ENCODE measurements at regions not wholly inside any gene's neighbourhood (a gene's known extent, or its start where the extent isn't known, plus 50 kb on each side); places are given as distances from the start of the nearest gene placed in this dataset.

DNA sequence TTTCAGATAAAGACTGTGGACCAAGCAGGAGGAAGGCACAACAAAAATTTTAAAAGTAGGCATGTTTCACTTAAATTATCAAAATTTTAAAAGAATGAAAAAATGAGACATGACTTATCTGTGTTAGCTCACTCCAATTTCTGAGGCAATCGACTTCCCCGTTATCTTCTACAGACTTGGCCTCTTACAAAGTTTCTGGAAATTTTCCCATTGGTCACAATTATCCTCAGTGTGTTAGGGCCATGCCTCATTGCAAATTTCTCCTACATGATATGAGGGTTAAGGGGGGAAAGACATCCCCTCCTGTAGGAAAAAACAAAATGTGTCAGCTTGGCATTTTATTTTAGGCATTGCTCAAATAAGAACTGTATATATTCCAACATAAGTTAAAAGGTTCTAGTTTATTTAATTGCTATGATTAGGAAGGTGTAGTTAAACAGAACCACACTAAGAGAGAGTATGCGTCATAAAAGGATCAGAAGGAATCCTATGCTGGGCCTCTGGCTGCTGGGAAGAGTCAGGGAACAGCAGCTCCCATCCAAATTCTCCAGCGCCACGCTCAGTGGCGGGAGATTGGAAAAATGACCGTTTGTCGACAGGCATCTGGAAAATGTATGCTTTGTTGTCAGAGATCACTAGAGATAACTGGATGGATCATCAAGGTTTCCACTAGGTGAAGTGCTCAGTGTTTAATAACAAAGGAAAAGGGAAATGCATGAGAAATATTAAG lies 463.6 kb upstream of the NR2F2 start:
- H3K36me3 ChIP-seq (replicated peaks in 1 of 2; ENCODE audit: insufficient read depth in 1 of 2, low read depth in 2 of 2), result no peaks in the 10 kb centered on the region
- H3K4me1 ChIP-seq, result no peaks in the 10 kb centered on the region
- no peaks in the 10 kb centered on the region for H3K27me3 ChIP-seq
- no peak overlapping the region for H3K4me3 ChIP-seq
- H3K27ac ChIP-seq, result no peak overlapping the region
- intact Hi-C loops (cut with DNase I), result no loop called here
- 67 to 72% methylated on average over 8 of the region's 8 CpGs for WGBS, 2 donors
- TF ChIP-seq, protein P1, sequence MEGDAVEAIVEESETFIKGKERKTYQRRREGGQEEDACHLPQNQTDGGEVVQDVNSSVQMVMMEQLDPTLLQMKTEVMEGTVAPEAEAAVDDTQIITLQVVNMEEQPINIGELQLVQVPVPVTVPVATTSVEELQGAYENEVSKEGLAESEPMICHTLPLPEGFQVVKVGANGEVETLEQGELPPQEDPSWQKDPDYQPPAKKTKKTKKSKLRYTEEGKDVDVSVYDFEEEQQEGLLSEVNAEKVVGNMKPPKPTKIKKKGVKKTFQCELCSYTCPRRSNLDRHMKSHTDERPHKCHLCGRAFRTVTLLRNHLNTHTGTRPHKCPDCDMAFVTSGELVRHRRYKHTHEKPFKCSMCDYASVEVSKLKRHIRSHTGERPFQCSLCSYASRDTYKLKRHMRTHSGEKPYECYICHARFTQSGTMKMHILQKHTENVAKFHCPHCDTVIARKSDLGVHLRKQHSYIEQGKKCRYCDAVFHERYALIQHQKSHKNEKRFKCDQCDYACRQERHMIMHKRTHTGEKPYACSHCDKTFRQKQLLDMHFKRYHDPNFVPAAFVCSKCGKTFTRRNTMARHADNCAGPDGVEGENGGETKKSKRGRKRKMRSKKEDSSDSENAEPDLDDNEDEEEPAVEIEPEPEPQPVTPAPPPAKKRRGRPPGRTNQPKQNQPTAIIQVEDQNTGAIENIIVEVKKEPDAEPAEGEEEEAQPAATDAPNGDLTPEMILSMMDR (IDR thresholded peaks at IDR 0.05), result no peak
- no peak for TF ChIP-seq POLR2A (IDR thresholded peaks at IDR 0.05)
- no peaks in the 10 kb centered on the region for H3K9me3 ChIP-seq
- DNase-seq (no peak), ATAC-seq (no peak)

DNA sequence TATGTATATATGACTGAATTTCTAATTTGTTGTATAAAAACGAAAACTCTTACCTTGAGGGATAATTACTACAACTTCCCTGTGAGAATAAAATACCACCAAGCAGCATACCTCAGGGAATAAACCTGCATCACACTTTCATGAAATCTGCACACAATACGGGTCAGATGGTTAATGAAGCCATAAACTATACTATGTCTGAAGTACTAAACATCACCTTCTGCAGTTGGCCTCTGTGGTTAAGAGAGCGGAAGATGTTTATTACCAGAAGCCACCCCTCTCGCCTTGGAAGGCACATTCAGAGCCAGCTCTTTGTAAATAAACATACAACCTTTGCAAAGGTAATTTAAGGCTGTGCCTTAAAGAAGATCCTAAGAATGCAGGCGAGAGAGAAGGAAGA lies 462.1 kb upstream of the NR2F2 start:
- DNase-seq (no peak), ATAC-seq (no peak)
- Histone ChIP-seq H3K4me3 (no peak overlapping the region), H3K36me3 (replicated peaks in 1 of 2; ENCODE audit: insufficient read depth in 1 of 2, low read depth in 2 of 2) (no peaks in the 10 kb centered on the region), H3K27ac (no peak overlapping the region), H3K4me1 (no peaks in the 10 kb centered on the region), H3K27me3 (peaks cover 0 to 4% of the 10 kb centered on the region in 2 donors), H3K9me3 (no peaks in the 10 kb centered on the region)
- intact Hi-C loops (cut with DNase I), result no loop called here
- TF ChIP-seq, protein P1 (IDR thresholded peaks at IDR 0.05), result no peak
- no peak for TF ChIP-seq POLR2A (IDR thresholded peaks at IDR 0.05)
- WGBS, 2 donors, result 52 to 62% methylated on average over 5 of the region's 5 CpGs

- 77 to 80% methylated on average over 13 of the region's 13 CpGs for WGBS, 2 donors
- no peak overlapping the region for H3K4me3 ChIP-seq
Observed at GRCh38 chr15:95868970-95869369, 461.5 kb upstream of the NR2F2 start.

GRCh38 chr15:95869920-95870319 lies 460.6 kb upstream of the NR2F2 start:
- intact Hi-C loops (cut with DNase I), result no loop called here
- no peaks in the 10 kb centered on the region for H3K9me3 ChIP-seq
- TF ChIP-seq POLR2A (IDR thresholded peaks at IDR 0.05), result no peak
- TF ChIP-seq, protein P1 (IDR thresholded peaks at IDR 0.05), result no peak
- H3K36me3 ChIP-seq (replicated peaks in 1 of 2; ENCODE audit: insufficient read depth in 1 of 2, low read depth in 2 of 2), result no peaks in the 10 kb centered on the region
- no peak for ATAC-seq
- H3K4me1 ChIP-seq, result no peaks in the 10 kb centered on the region
- no peak for DNase-seq
- H3K27me3 ChIP-seq, result peaks cover 0 to 4% of the 10 kb centered on the region in 2 donors
- H3K4me3 ChIP-seq, result no peak overlapping the region
- H3K27ac ChIP-seq, result no peak overlapping the region
- 47 to 58% methylated on average over 5 of the region's 5 CpGs for WGBS, 2 donors

More at GRCh38 chr15:95868970-95869369, 461.5 kb upstream of the NR2F2 start:
- Histone ChIP-seq H3K9me3 (no peaks in the 10 kb centered on the region), H3K27me3 (peaks cover 0 to 4% of the 10 kb centered on the region in 2 donors), H3K36me3 (replicated peaks in 1 of 2; ENCODE audit: insufficient read depth in 1 of 2, low read depth in 2 of 2) (no peaks in the 10 kb centered on the region), H3K27ac (no peak overlapping the region), H3K4me1 (no peaks in the 10 kb centered on the region)
- DNase-seq (no peak), ATAC-seq (no peak)
- TF ChIP-seq, protein P1 (IDR thresholded peaks at IDR 0.05), result no peak
- TF ChIP-seq POLR2A (IDR thresholded peaks at IDR 0.05), result no peak
- intact Hi-C loops (cut with DNase I), result no loop called here

- intact Hi-C loops (cut with DNase I), result no loop called here
- WGBS, 2 donors, result 69% methylated on average over 3 of the region's 3 CpGs
Observed at GRCh38 chr15:95872366-95872771, 458.1 kb upstream of the NR2F2 start.

More at GRCh38 chr15:95872366-95872771, 458.1 kb upstream of the NR2F2 start:
- Histone ChIP-seq H3K27ac (no peak overlapping the region), H3K4me3 (no peak overlapping the region), H3K9me3 (no peaks in the 10 kb centered on the region), H3K36me3 (replicated peaks in 1 of 2; ENCODE audit: insufficient read depth in 1 of 2, low read depth in 2 of 2) (no peaks in the 10 kb centered on the region), H3K27me3 (peaks cover 0 to 4% of the 10 kb centered on the region in 2 donors), H3K4me1 (no peaks in the 10 kb centered on the region)
- no peak for DNase-seq
- TF ChIP-seq POLR2A (IDR thresholded peaks at IDR 0.05), result no peak
- TF ChIP-seq, protein P1 (IDR thresholded peaks at IDR 0.05), result no peak
- ATAC-seq, result no peak

Measured in body of pancreas (tissue), 4 donors.